HFFc6 (cell line): ENCODE measurements at regions not wholly inside any gene's neighbourhood (a gene's known extent, or its start where the extent isn't known, plus 50 kb on each side); places are given as distances from the start of the nearest gene placed in this dataset.

Experiments used
- DNase-seq: peaks from one replicate; pipeline ENCODE4 v3.0.0-alpha.2; 2018
- H3K27ac Mint-ChIP-seq: 2 replicates; pipeline ENCODE4 v1.8.0; 2020; ENCODE audit warnings: mild to moderate bottlenecking, mixed read lengths
- H3K27me3 Mint-ChIP-seq: 2 replicates; pipeline ENCODE4 v1.8.0; 2021; ENCODE audit warnings: mild to moderate bottlenecking, moderate library complexity, mixed read lengths; ENCODE audit not compliant: insufficient read depth
- H3K36me3 Mint-ChIP-seq: 2 replicates; pipeline ENCODE4 v1.8.0; 2021; ENCODE audit warnings: low read depth, mixed read lengths
- H3K4me1 Mint-ChIP-seq: 2 replicates; pipeline ENCODE4 v1.8.0; 2020; ENCODE audit warnings: low read depth, mixed read lengths
- H3K4me3 Mint-ChIP-seq: 2 replicates; pipeline ENCODE4 v1.8.0; 2020; ENCODE audit warnings: mild to moderate bottlenecking, moderate library complexity, mixed read lengths
- H3K9me3 Mint-ChIP-seq: 2 replicates; pipeline ENCODE4 v1.8.0; 2020; ENCODE audit warnings: mild to moderate bottlenecking, mixed read lengths
- TF ChIP-seq, protein P1 (sequence below): fragments of 200-600 bp; sonication (generic); IDR thresholded peaks from 2 replicates; pipeline ENCODE4 v1.5.0; 2021; ENCODE audit warnings: antibody characterized with exemption, mild to moderate bottlenecking

DNA sequence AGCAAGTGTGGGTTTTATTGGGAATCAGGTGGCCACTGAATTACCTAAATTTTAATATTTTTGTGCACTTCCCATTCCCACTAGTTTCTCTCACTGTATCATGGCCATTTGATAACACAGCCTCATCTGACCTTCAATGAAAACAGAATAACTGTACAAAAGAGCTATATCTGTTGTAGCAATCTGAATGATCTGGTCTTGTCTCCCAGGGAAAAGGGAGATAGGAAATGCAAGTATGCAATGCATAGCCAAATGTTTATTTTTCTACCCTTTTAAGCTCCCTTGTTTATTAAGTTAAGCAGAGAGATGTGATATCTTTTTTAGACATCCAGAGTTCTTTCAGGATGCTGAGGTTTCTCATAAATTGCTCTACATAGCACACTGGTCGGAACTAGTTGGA lies 288.3 kb upstream of the CLINT1 start:
- no peaks in the 10 kb centered on the region for H3K4me1 Mint-ChIP-seq
- H3K4me3 Mint-ChIP-seq, result no peak overlapping the region
- peaks cover 8% of the 10 kb centered on the region; the same call in 1 of the 2 replicates for H3K9me3 Mint-ChIP-seq
- no peak overlapping the region for H3K27ac Mint-ChIP-seq
- no peaks in the 10 kb centered on the region for H3K27me3 Mint-ChIP-seq
- no peaks in the 10 kb centered on the region for H3K36me3 Mint-ChIP-seq
- TF ChIP-seq, protein P1, sequence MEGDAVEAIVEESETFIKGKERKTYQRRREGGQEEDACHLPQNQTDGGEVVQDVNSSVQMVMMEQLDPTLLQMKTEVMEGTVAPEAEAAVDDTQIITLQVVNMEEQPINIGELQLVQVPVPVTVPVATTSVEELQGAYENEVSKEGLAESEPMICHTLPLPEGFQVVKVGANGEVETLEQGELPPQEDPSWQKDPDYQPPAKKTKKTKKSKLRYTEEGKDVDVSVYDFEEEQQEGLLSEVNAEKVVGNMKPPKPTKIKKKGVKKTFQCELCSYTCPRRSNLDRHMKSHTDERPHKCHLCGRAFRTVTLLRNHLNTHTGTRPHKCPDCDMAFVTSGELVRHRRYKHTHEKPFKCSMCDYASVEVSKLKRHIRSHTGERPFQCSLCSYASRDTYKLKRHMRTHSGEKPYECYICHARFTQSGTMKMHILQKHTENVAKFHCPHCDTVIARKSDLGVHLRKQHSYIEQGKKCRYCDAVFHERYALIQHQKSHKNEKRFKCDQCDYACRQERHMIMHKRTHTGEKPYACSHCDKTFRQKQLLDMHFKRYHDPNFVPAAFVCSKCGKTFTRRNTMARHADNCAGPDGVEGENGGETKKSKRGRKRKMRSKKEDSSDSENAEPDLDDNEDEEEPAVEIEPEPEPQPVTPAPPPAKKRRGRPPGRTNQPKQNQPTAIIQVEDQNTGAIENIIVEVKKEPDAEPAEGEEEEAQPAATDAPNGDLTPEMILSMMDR, result no peak
- DNase-seq, result no peak

DNA sequence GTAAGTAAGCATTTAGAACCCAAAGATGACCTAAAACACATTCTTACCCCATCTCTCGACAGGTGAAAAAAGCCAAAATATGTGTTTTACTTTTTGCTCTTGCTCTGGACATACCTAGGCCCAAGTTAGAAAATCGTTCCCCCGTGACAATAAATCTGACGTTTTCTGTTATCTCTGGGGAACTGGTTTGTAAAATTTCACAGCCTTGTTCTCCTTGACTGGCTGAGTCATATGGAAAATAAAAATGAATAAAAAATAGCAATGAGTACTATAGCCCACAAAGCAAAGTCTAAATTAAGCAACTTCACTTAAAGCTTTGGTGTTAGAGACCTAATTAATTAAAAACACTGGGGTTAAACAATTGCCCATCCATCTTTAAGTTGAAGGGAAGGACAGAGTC lies 286.9 kb upstream of the CLINT1 start:
- no peaks in the 10 kb centered on the region for H3K36me3 Mint-ChIP-seq
- no peak overlapping the region for H3K27ac Mint-ChIP-seq
- peaks cover 5% of the 10 kb centered on the region; the same call in 1 of the 2 replicates for H3K9me3 Mint-ChIP-seq

DNA sequence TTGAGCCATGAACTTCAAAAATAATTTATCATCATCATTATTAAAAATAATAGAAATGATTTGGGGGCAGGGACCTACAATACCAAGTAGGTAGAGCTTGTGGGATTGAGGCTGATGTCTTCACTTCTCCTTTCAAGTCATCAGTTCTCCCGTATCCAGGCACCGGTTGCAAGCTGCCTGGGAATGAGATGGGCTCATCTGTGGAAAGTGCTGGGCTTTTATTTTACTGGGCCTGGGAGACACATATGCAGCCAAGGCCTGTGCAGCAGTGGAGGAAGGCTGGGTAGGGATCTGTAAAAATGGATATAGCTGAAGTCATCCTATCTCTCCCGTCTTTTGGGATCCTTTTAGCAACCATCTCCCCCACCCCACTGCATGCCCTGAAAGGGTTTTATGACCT lies 284.1 kb upstream of the CLINT1 start:
- H3K4me1 Mint-ChIP-seq, result no peaks in the 10 kb centered on the region
- H3K36me3 Mint-ChIP-seq, result no peaks in the 10 kb centered on the region
- H3K27ac Mint-ChIP-seq, result no peak overlapping the region
- peaks cover 19% of the 10 kb centered on the region for H3K9me3 Mint-ChIP-seq
- no peak for DNase-seq
- no peak overlapping the region for H3K4me3 Mint-ChIP-seq
- TF ChIP-seq, protein P1, result no peak
- H3K27me3 Mint-ChIP-seq, result no peaks in the 10 kb centered on the region

More for the DNA sequence above, 286.9 kb upstream of the CLINT1 start:
- no peaks in the 10 kb centered on the region for H3K4me1 Mint-ChIP-seq
- H3K4me3 Mint-ChIP-seq, result no peak overlapping the region
- TF ChIP-seq, protein P1, result no peak
- DNase-seq, result no peak
- H3K27me3 Mint-ChIP-seq, result no peaks in the 10 kb centered on the region

DNA sequence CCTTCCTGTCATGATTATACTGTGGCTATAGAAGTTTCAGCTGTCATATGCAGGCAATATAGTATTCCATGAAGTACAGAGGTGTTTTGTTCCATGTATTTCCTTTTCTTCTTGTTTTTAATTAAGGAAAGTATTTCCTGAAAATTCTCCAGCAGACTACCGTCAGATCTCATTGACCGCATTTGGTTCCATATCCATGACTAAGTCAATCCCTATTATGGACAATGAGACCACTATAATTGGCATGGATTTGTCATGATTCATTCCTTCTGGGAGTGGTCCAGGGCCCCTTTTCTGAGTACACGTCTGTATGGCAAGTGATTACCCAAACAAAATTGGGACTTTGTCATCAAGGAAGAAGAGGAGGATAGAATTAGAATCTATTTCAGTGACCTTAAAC lies 283.2 kb upstream of the CLINT1 start:
- Mint-ChIP-seq H3K4me3 (no peak overlapping the region), H3K4me1 (no peaks in the 10 kb centered on the region), H3K36me3 (no peaks in the 10 kb centered on the region), H3K27me3 (no peaks in the 10 kb centered on the region), H3K27ac (no peak overlapping the region), H3K9me3 (peaks cover 19% of the 10 kb centered on the region)
- DNase-seq, result no peak
- TF ChIP-seq, protein P1, result no peak

DNA sequence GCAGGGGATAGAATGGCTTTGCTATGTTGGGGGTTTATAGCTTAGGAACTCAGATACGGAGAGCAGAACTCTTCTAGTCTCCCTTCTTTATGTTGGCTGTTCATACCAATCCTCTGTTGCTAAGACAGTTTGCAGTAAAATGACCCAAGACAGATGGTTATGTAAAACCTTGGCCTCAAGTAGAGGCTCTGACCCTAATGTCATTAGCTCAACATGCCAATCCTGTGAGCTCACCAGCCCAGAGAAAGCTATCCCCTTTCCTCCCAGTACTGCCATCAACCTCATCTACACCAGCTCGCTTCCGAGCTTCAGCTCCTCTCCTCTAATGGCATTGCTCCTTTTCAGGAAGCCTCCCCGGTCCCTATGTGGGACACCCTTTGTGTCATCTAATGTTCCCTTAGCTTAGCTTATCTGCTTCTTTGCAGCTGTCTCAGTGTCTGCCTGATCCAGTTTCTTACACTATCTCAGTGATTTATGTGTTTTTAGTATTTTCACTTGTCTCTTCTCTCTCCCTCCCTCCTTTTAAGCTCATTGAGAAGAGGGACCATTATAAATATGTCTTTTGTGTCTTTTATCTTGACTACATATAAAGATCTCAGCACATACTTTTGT lies 281.3 kb upstream of the CLINT1 start:
- H3K4me1 Mint-ChIP-seq, result no peaks in the 10 kb centered on the region
- no peaks in the 10 kb centered on the region for H3K36me3 Mint-ChIP-seq
- H3K4me3 Mint-ChIP-seq, result no peak overlapping the region
- TF ChIP-seq, protein P1, result no peak
- H3K27ac Mint-ChIP-seq, result no peak overlapping the region
- H3K27me3 Mint-ChIP-seq, result no peaks in the 10 kb centered on the region
- H3K9me3 Mint-ChIP-seq, result peaks cover 21% of the 10 kb centered on the region
- DNase-seq, result no peak
